ENCODE measurements at regions not wholly inside any gene's neighbourhood (a gene's known extent, or its start where the extent isn't known, plus 50 kb on each side); places are given as distances from the start of the nearest gene placed in this dataset.

DNA sequence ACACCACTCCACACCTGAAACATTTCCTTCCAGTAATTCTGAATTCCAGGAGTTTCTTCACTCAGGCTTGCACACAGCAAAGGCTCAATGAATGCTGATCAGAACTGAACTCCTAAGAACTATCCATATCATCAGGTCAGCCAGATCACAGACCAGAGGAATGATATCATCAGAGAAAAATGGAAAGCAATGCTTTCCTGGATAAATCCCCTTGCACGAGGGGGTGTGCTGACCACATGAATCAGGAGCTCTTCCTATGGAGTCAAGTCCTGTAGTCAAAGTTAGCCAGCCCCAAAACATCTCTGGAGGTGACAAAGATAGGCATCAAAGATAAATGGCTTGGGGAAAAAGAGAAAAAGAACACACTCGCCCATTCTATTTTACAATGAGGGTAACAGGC, 83.8 kb upstream of the ACVR2A start:
- no peaks in the 10 kb centered on the region for H3K9me3 ChIP-seq
- no peaks in the 10 kb centered on the region for H3K36me3 ChIP-seq
- intact Hi-C loops (cut with DNase I): no loop called here
- H3K27ac ChIP-seq: no peak overlapping the region
- H3K4me1 ChIP-seq: no peaks in the 10 kb centered on the region
- no peak overlapping the region for H3K4me3 ChIP-seq
- TF ChIP-seq, protein P1, sequence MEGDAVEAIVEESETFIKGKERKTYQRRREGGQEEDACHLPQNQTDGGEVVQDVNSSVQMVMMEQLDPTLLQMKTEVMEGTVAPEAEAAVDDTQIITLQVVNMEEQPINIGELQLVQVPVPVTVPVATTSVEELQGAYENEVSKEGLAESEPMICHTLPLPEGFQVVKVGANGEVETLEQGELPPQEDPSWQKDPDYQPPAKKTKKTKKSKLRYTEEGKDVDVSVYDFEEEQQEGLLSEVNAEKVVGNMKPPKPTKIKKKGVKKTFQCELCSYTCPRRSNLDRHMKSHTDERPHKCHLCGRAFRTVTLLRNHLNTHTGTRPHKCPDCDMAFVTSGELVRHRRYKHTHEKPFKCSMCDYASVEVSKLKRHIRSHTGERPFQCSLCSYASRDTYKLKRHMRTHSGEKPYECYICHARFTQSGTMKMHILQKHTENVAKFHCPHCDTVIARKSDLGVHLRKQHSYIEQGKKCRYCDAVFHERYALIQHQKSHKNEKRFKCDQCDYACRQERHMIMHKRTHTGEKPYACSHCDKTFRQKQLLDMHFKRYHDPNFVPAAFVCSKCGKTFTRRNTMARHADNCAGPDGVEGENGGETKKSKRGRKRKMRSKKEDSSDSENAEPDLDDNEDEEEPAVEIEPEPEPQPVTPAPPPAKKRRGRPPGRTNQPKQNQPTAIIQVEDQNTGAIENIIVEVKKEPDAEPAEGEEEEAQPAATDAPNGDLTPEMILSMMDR (IDR thresholded peaks at IDR 0.05): no peak
- DNase-seq (no peak), ATAC-seq (no peak)
- no peaks in the 10 kb centered on the region for H3K27me3 ChIP-seq

GRCh38 chr2:147759536-147759935, 85.3 kb upstream of the ACVR2A start:
- ATAC-seq: no peak
- no peak for DNase-seq
- intact Hi-C loops (cut with DNase I): no loop called here

GRCh38 chr2:147758821-147759220, 86.0 kb upstream of the ACVR2A start:
- intact Hi-C loops (cut with DNase I): no loop called here
- Histone ChIP-seq H3K9me3 (no peaks in the 10 kb centered on the region), H3K27ac (no peak overlapping the region), H3K27me3 (no peaks in the 10 kb centered on the region), H3K4me3 (no peak overlapping the region), H3K4me1 (no peaks in the 10 kb centered on the region), H3K36me3 (no peaks in the 10 kb centered on the region)
- no peak for ATAC-seq
- TF ChIP-seq, protein P1 (IDR thresholded peaks at IDR 0.05): no peak
- DNase-seq: no peak

More at GRCh38 chr2:147759536-147759935, 85.3 kb upstream of the ACVR2A start:
- Histone ChIP-seq H3K4me3 (no peak overlapping the region), H3K27ac (no peak overlapping the region), H3K36me3 (no peaks in the 10 kb centered on the region), H3K9me3 (no peaks in the 10 kb centered on the region), H3K27me3 (no peaks in the 10 kb centered on the region), H3K4me1 (no peaks in the 10 kb centered on the region)
- TF ChIP-seq, protein P1 (IDR thresholded peaks at IDR 0.05): no peak

- no peak overlapping the region for H3K4me3 ChIP-seq
- H3K9me3 ChIP-seq: no peaks in the 10 kb centered on the region
- H3K27ac ChIP-seq: no peak overlapping the region
- ATAC-seq (no peak), DNase-seq (no peak)
- H3K4me1 ChIP-seq: no peaks in the 10 kb centered on the region
- no peaks in the 10 kb centered on the region for H3K27me3 ChIP-seq
- TF ChIP-seq, protein P1 (IDR thresholded peaks at IDR 0.05): no peak
- no peaks in the 10 kb centered on the region for H3K36me3 ChIP-seq
- intact Hi-C loops (cut with DNase I): no loop called here
Measured at GRCh38 chr2:147756069-147756468, 88.8 kb upstream of the ACVR2A start.

DNA sequence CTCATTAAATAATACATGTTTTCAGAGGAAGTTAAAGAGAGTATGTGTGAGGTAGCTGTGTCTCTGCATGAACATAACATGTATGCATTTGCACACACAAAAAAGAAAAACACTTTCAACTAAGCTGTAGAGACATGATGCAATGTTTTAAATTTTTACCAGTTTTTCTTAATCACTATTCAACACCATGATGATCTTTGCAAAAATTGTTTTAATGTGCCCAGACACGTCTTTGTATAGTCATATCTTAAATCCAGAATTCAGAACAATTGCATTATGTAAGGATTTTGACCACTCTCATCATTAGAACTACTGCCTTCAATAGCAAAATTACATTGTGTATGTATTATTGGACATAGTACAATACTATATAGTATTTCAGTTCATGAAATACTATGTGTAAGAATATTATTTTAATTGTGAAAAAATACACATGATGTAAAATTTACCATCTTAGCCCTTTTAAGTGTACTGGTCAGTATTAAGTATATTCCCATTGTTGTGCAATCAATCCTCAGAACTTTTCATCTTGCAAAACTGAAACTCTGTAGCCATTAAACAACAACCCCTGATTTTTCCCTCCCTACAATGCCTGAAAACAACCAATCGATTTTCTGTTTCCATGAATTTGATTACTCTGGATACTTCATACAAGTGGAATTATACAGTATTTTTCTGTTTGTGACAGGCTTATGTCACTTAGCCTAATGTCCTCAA, 104.5 kb upstream of the ACVR2A start:
- Histone ChIP-seq H3K9me3 (no peaks in the 10 kb centered on the region), H3K27me3 (no peaks in the 10 kb centered on the region), H3K4me3 (no peak overlapping the region), H3K36me3 (no peaks in the 10 kb centered on the region), H3K4me1 (no peaks in the 10 kb centered on the region), H3K27ac (no peak overlapping the region)
- DNase-seq (no peak), ATAC-seq (no peak)
- intact Hi-C loops (cut with DNase I): no loop called here
- TF ChIP-seq, protein P1 (IDR thresholded peaks at IDR 0.05): no peak

- TF ChIP-seq, protein P1 (IDR thresholded peaks at IDR 0.05): no peak
- Histone ChIP-seq H3K27ac (no peak overlapping the region), H3K4me1 (no peaks in the 10 kb centered on the region), H3K36me3 (no peaks in the 10 kb centered on the region), H3K4me3 (no peak overlapping the region), H3K9me3 (peaks cover 4% of the 10 kb centered on the region), H3K27me3 (no peaks in the 10 kb centered on the region)
- no peak for DNase-seq
- intact Hi-C loops (cut with DNase I): no loop called here
- no peak for ATAC-seq
Measured at GRCh38 chr2:147739508-147739907, 105.3 kb upstream of the ACVR2A start.
